ENCODE measurements at regions not wholly inside any gene's neighbourhood (a gene's known extent, or its start where the extent isn't known, plus 50 kb on each side); places are given as distances from the start of the nearest gene placed in this dataset.

DNA sequence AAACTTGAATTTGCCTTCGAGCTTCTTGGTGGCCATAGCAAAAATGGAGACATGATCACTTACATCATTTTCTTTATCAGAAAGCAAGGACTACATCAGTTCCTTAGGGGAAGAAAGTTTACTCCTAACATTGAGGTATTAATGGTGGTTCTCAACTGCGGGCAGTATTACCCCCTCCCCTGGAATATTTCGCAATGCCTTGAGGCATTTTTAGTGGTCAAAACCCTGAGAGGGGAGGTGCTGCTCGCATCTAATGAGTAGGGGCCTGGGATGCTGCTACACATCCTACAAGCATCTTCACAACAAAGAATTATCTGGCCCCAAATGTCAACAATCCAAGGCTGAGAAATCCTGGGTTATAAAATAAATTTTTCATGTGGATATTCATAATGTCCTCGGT is 222.2 kb upstream of the TSHZ2 start:
- H3K4me3 ChIP-seq (ENCODE audit: low read depth, low read length), result no peak overlapping the region
- no peak for DNase-seq (ENCODE audit: low read depth)

DNA sequence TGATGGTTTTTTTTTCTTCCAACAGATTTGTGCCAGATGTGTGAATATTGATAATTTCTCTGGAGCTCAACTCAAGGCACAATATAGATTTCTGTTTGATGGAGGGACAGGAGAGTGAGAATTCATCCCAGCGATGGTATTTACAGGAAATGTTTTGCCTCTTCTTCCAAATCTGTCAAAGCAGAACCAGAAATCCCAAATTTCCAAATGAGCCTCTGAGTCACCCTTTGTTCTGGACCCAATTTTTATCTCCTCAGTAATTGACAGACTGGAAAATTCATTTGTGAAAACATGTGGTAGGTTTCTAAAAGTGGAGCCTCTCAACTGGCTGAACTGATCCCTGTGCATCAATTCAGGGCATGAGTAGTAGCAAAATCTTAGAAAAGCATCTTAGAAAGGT is 223.2 kb upstream of the TSHZ2 start:
- no peak for DNase-seq (ENCODE audit: low read depth)

DNA sequence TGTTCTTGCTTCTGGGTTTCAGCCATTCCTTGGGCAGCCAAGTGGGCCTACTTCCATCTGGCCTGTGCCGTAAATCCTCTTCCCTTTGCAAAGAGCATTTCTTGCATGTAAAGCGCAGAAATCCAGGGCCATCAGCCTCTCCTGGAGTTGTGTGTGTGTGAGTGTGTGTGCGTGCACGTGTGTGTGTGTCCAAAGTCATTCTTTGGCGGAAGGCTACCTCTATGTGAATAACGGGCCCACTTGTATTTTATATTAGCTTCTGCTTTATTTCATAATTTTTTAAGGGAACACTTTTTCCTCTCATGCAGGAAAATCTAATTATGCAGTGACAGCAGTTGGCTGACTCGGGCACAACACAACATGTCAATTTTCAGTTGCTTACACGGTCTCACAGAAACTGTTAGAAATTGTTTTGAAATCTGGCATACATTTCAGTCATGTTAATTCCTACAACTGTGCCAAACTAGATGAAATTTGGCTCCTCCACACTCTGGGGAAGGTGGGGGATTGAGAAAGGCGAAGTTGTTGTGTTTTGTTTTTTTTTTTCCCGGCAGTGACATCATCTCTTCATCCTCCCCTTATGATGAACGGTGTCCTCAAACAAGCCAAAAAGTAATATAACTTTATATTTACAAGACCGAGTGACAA is 223.7 kb upstream of the TSHZ2 start:
- H3K4me3 ChIP-seq (ENCODE audit: low read depth, low read length), result no peak overlapping the region
- DNase-seq (ENCODE audit: low read depth), result no peak

More for the DNA sequence above, 223.2 kb upstream of the TSHZ2 start:
- H3K4me3 ChIP-seq (ENCODE audit: low read depth, low read length), result no peak overlapping the region

DNA sequence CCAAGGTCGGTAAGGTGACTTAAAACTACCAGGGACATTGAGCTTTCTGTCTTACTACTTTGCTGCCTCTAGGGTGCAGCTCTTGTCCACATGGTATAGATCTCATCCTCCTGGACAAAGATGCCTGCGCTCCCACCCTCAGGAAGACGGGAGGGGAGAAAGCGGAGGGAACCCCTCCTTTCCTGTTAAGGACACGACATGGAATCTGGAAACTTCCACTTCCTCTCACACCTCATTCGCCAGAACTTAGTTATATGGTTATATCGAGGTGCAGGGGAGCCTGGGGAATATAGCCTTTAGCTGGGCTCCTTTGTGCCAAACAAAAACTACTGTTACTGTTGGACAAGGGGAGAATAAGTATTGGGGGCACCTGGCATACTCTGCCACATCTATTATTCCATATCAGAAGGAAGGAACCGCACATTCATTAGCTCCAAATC is 224.3 kb upstream of the TSHZ2 start:
- no peak for DNase-seq (ENCODE audit: low read depth)
- H3K4me3 ChIP-seq (ENCODE audit: low read depth, low read length), result no peak overlapping the region

DNA sequence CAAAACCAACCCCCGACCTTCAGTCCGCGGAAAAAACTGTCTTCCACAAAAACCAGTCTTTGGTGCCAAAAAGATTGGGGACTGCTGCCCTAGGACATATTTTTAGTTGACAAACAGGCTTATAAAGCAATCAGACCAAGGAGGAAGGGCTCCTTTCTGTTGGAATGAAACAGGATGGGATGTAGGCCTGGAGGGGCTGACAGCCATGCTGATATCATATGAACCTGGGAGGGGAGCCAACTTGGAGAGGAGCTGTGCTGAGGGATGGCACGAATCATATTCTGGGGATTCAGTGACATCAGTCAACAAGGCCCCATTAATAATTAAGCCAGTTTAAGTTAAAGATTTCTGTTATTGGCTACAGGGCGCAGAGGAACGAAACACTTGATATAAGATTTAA is 225.4 kb upstream of the TSHZ2 start:
- no peak for DNase-seq (ENCODE audit: low read depth)

DNA sequence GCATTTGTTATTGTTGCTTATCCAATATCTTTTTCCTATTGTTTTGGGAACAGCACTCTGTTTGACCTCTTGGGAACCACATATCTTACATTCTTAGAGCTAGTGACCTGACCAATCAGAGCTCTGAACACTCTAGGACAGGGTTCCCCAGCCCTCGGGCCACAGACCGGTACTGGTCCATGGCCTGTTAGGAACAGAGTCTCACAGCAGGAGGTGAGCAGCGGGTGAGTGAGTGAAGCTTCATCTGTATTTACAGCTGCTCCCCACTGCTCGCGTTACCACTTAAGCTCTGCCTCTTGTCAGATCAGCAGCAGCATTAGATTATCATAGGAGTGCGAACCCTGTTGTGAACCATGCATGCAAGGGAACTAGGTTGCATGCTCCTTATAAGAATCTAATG is 226.0 kb upstream of the TSHZ2 start:
- DNase-seq (ENCODE audit: low read depth), result no peak
- no peak overlapping the region for H3K4me3 ChIP-seq (ENCODE audit: low read depth, low read length)

More for the DNA sequence above, 225.4 kb upstream of the TSHZ2 start:
- no peak overlapping the region for H3K4me3 ChIP-seq (ENCODE audit: low read depth, low read length)

DNA sequence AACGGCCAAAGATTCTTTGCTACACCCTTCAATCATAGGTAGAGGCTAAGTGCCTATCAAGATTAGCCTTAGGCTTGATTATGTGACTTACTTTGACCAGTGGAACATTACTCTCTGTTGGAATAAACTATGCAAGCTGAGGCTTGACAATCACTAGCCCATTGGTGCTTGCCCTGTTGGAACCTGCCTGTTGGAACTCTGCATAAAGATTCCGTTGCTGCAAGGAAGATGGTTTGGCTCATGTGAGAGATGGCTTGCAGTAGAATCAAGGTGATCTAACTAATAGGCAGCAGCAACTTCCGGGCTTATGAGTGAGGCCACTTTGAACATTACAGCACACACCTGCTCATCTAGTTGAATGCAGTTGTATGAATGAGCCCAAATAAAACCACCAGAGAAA is 227.7 kb upstream of the TSHZ2 start:
- no peak for DNase-seq (ENCODE audit: low read depth)
- no peak overlapping the region for H3K4me3 ChIP-seq (ENCODE audit: low read depth, low read length)

DNA sequence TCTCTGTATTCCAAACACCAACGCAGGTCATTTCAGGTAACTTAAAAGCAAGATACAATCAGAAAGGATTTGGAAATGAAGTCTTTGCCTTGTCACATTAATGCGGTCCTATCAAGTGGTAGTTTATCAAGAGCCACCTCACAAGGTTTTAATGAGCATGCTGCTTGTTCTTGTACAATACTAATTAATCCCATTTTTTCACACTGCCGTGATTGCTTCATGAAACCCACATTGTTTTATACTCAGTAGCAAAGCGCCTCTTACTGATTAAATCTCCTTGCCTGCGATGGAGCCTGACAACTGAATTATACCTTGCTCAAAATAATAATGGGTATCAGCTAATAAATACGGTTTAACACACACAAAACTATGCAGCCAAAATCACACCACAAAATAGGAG is 234.1 kb upstream of the TSHZ2 start:
- no peak overlapping the region for H3K4me3 ChIP-seq (ENCODE audit: low read depth, low read length)
- no peak for DNase-seq (ENCODE audit: low read depth)

DNA sequence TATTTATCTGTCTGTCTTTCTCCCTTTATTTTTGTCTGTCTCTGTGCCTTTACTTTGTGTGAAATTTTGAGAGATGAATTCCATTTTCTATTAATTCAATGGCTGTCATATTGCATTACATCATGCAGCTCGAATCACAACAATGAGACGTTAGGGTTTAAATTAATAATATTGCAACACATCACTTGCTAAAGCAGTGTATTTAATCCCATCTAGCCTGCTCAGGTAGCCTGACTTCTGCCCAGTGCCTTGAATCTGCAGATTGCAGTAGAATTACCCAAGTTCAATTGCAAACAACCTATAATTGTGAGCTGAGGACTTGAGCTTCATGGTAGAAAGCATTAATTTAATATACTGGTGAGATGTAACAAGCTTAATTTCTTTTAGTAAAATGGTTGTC is 235.7 kb upstream of the TSHZ2 start:
- no peak overlapping the region for H3K4me3 ChIP-seq (ENCODE audit: low read depth, low read length)

DNA sequence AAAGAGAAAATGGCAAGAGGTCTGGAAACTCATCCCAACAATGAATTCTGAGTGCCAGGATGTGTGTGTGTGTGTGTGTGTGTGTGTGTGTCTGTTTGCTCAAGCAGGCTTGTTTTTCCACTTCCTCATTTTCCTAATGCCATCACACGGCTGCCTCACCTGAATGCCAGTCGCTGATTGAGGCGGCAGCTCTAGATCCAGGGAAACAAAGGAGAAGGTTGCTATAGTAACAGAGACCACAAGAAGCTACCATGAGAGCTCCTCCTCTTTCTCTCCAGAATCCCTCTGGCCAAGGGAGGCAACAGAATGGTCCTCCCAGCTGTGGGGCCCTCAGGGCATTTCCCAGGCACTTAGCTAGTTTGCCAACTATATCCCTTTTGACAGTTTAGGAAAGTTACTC is 241.1 kb upstream of the TSHZ2 start:
- no peak for DNase-seq (ENCODE audit: low read depth)

More for the DNA sequence above, 235.7 kb upstream of the TSHZ2 start:
- no peak for DNase-seq (ENCODE audit: low read depth)

DNA sequence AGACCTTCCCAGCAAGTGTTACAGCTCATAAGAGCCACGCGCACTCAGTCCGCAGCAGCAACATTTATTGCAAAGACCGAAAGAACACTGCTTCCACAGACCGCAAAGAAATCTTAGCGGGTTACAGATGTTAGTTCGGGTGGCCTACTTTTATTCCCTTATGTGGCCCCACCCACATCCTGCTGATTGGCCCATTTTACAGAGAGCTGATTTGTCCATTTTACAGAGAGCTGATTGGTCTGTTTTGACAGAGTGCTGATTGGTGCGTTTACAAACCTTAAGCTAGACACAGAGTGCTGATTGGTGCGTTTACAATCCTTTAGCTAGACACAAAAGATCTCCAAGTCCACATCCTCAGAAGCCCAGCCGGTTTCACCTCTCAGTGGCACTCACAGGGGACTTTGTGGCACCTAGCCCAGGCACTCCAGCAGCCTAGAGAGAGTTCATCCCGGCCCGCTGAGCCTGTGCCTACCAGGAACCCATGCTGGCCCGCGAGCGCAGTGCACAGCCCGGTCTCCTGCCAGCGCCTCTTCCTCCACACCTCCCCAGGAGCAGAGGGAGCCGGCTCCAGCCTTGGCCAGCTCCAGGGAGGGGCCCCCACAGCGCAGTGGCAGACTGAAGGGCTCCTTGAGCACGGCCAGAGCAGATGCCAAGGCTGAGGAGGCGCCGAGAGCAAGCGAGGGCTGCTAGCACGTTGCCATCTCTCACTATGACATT is 244.3 kb upstream of the TSHZ2 start:
- no peak for DNase-seq (ENCODE audit: low read depth)
- H3K4me3 ChIP-seq (ENCODE audit: low read depth, low read length), result no peak overlapping the region

More for the DNA sequence above, 241.1 kb upstream of the TSHZ2 start:
- H3K4me3 ChIP-seq (ENCODE audit: low read depth, low read length), result no peak overlapping the region

DNA sequence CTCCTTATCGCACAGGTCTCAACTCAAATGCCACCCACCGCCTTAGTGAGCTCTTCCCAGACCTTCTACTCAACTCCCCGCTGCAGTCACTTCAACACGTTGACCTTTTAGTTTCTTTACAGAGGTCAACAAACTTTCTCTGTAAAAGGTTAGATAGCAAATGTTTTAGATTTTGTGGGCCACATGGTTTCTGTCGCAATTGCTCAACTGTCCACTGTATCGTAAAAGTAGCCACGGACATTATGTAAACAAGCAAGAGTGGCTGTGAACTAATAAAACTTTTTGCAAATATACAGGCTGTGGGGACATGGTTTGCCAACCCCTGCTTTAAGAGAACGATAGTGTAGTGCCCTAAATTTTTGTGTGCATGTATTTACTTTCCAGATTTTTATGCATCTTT is 247.6 kb upstream of the TSHZ2 start:
- DNase-seq (ENCODE audit: low read depth), result no peak

DNA sequence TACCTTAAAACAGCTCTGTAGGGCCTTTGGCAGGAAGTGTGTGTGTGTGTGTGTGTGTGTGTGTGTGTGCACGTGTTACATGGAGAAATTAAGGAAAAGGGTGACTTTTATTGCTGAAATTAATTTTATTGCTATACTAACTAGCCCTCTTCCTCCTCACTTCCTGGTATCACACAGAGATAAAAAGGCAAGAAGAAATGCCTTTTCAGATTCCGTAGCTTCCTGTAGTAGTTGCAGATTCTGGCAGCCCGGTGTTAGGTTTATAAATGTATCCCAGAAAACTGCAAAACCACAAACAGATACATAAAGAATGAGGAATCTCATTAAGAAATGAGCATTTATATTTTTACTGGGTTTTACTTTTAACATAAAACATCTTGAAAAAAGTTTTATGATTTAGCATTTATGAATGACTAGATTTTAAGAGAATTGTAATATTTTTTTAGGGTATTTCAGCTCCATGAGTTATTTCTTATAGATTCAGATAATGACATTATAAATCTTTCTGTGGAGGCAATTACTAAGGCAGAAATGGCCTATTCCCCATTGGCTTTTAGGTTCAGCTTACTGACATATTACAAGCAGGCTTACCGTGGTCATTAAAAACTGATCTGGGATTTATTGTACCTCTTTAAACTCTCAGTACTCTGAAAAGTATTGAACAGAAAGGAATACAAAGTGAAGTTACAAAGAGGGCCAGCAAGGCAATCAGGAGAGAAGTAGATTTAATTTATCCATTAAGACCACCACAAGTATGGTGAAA is 249.1 kb upstream of the TSHZ2 start:
- DNase-seq (ENCODE audit: low read depth), result no peak
- H3K4me3 ChIP-seq (ENCODE audit: low read depth, low read length), result no peak overlapping the region

More for the DNA sequence above, 247.6 kb upstream of the TSHZ2 start:
- no peak overlapping the region for H3K4me3 ChIP-seq (ENCODE audit: low read depth, low read length)

DNA sequence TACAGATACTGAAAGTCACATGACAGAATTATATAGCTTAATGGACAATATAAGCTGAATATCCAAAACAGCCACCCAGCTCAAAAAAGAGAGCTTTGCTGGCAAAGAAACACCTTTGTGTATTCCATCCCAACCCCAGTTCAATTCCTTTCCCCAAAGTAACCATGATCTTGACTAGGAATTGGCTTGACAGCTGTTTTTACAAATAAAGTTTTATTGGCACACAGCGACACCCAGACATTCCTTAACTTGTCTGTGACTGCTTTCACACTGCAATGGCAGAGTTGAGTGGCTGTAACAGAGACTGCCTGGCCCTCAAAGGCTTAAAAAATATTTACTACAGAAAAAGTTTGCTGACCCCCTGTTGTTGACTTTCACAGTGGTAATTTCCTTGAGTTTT is 264.0 kb upstream of the TSHZ2 start:
- no peak overlapping the region for H3K4me3 ChIP-seq (ENCODE audit: low read depth, low read length)
- DNase-seq (ENCODE audit: low read depth), result no peak

DNA sequence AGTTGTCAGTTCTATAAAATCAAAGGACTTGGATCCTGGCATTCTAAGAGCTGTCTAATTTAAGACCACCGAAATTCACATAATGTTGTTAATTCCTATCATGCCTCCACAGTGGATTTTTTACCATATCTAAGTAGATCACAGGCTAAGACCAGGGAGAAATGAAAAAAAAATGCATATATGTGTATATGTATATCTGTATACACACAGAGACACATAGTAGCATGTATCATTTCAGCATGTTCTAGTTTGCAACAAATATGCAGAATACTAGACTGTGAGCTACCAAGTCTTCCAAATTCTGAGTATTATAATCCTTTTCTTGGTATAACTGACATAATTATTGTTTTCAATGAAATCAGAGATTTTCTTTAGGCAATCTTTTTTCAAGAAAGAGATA is 267.6 kb upstream of the TSHZ2 start:
- H3K4me3 ChIP-seq (ENCODE audit: low read depth, low read length), result no peak overlapping the region
- DNase-seq (ENCODE audit: low read depth), result no peak

DNA sequence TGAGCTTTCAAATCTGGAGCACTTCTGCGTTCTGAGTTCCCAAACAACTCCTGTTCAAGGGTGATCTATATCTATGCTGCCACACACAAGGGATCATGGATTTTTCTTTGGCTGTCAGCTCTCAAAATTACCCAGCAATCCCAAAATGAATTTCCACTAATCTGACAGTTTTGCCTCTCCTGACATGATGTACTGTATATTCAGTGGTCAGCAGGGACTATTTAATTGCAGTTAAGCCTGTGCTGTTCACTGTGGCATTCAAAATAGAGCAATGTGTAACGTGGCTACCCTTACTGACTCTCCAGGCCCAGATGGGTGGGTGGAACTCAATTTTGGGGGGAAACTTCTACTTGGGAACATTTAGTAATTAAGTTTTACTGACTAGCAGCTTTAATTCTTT is 283.8 kb upstream of the TSHZ2 start:
- H3K4me3 ChIP-seq (ENCODE audit: low read depth, low read length), result no peak overlapping the region
- DNase-seq (ENCODE audit: low read depth), result no peak

DNA sequence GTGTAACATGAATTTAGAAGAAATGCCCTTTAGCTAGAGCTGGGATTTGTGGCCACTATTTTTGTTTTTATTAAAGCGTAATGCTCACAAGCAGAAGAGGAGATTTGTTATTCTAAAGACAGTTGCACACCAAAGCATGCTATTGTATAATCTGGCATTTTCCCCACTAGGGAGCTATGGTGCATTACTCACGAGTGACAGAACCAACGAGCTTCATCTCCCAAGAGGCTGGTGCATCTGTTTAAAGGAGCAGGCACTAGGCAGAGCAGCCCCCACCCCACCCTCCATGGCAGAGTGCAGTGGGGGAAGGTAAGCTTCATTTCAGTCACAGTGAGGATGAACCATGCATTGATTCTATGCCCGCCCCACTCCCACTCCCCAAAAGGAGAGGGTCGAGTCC is 287.3 kb upstream of the TSHZ2 start:
- H3K4me3 ChIP-seq (ENCODE audit: low read depth, low read length), result no peak overlapping the region
- DNase-seq (ENCODE audit: low read depth), result no peak

DNA sequence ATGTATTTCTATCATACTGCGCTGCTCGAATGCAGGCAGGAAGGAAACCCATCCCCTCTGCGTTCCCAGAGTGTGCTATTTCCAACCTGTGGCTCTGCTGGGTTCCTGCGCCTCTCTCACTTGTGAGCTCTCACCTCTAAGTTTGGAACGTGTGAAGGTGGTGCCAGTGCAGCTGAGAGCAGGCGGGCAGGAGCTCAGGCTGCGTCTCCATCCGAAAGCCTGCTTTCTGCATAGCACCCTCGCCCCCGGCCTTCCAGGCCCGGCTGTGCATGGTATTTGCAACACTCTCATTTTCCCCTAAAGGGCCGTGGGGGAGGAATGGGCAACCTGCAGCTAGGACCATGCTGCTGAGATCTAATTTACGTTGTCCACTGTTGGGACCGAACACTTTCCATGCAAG is 288.0 kb upstream of the TSHZ2 start:
- DNase-seq (ENCODE audit: low read depth), result no peak
- H3K4me3 ChIP-seq (ENCODE audit: low read depth, low read length), result no peak overlapping the region

DNA sequence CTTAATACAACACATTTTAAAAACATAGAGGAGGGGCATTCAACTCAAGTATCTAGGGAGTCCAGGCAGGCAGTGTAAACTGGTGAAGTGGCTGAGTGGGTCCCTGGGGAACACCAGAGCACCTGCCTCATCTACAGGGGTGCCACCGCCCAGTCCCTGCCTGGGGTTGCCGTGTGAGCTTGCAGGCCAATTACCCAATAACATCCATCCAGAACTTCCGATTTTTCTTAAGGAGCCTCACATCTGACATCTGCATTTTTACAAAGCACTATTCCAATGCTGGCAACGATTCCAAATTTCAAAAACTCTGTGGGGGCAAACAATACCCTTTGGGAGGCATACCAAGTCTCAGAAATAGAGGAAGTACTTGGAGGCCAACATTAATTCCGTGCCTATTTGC is 288.4 kb upstream of the TSHZ2 start:
- DNase-seq (ENCODE audit: low read depth), result no peak
- H3K4me3 ChIP-seq (ENCODE audit: low read depth, low read length), result no peak overlapping the region

DNA sequence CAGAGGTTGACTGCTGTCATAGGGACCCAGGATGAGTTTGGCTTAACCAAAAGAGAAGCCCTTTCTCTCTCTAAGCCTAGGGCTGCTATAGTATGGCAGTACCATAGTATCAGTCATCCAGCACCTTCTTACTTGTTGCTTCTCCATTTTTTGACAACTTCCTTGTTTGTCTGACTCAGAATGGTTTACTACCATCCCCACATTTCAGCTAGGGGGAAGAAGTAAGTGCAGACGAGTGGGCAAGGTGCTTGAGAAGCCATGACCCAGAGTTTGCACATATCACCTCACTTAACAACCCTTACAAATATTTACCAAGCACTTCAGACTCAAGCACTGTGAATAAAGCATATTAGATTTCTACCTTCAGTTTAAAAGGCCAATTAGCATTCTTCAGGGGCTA is 289.9 kb upstream of the TSHZ2 start:
- no peak for DNase-seq (ENCODE audit: low read depth)
- H3K4me3 ChIP-seq (ENCODE audit: low read depth, low read length), result no peak overlapping the region

DNA sequence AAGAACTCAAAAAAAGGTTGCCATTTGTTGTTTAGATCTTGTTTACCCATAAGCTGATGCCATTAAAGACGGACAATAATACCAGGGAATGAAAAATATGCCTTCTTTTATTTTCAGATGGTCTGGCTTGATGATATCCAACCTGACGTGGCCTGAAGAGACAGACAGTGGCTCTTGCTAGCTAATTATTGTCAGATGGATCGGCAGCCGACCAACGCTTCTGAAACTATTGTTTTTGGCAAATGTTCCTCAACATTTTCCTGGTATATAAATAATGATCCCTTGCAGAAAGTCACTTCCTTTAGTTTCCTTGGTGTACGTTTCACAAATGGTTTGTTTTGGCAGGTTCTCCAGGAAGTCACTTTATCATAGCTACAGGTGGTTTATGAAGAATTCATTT is 290.9 kb upstream of the TSHZ2 start:
- no peak for DNase-seq (ENCODE audit: low read depth)

More for the DNA sequence above, 290.9 kb upstream of the TSHZ2 start:
- H3K4me3 ChIP-seq (ENCODE audit: low read depth, low read length), result no peak overlapping the region

All from skeletal muscle cell (primary cell).